NCI-H2196 treated with DMSO at 0.1 percent for 48 hours (cell line): ENCODE measurements at regions not wholly inside any gene's neighbourhood (a gene's known extent, or its start where the extent isn't known, plus 50 kb on each side); places are given as distances from the start of the nearest gene placed in this dataset.
"Not testable (repeated sequence)": the region's sequence is repeated elsewhere in the genome, so short reads cannot be mapped to it uniquely, and the experiment has no call there.

Source experiments
- DNase-seq: peaks from one replicate; lab custom pipeline; 2025; ENCODE audit not compliant: unreplicated experiment; lab: John Stamatoyannopoulos, UW

DNA sequence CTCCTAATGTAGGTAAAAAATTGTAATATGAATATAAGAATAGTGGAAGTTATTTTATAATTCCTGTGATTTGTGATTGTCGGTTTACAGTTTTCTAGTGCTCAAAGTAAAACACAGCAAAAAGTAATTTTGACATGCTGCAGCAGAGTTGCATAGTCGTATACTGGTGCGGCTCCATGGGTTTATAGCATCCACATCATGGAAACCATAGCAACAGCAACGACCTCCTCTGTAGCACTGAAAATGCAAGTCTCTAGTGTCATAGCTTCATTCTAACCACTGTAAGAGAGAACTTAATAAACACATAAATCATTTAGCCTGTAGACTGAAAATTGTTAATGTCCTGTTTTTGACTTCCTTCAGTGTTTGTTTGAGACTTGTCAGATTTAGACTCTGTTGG, 574.3 kb downstream of the KCNH5 start:
- DNase-seq: no peak

DNA sequence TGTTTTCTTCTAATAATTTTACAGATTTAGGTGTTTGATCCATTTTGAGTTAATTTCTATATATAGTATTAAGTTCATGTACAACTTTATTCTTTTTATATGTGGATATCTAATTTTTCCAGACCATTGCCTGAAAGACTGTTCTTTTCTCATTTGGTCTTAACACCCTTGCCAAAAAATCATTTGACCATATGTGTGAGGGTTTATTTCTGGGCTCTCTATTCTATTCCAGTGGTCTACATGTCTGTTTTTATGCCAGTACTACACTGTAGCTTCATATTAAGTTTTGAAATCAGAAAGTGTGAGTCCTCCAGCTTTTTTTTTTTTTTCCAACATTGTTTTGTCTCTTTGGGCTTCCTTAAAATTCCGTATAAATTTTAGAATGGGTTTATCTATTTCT, 554.1 kb downstream of the KCNH5 start:
- DNase-seq: no peak

DNA sequence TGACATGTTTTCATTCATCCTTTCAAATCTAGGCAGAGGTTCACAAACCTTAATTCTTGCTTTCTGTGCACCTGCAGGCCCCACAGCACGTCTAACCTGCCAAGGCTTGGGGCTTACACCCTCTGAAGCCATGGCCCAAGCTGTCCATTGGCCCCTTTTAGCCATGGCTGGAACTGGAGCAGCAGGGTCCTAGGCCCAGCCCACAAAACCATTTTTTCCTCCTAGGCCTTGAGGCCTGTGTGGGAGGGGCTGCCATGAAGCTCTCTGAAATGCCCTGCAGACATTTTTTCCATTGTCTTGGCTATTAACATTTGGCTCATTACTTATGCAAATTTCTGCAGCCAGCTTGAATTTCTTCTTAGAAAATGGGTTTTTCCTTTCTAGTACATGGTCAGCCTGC, 547.5 kb downstream of the KCNH5 start:
- no peak for DNase-seq

DNA sequence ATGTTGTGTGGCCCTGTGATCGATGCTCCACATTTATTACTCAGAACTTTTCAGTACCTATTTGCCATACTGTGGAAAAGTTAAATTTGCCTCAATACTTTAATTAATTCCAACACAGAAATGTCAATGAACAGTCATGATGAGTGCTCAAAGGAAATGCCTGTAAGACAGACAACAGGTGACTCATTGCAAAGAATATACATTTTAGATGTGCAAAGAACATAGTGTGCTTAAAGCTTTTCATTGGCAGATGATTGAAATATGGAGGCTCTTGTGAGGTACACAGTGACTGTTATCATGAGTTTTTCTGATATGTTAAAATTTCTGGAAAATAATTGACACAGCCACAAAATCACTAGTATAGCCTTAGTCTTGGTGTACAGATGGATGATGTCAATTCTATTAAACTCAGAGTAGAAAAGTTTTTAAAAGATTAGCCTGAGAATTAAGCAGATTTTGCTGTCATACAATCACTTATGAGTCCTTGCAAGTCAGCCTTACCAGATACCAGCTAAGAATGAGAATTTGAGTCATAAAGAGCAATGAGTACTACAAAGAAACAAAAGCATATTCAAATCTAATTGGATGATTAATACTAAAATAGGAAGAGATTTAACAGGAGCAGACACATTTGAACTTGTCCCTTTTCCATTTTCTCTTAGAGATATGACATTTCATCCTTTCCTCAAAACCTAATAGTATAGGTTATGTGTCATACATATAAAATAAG, 544.1 kb downstream of the KCNH5 start:
- no peak for DNase-seq

DNA sequence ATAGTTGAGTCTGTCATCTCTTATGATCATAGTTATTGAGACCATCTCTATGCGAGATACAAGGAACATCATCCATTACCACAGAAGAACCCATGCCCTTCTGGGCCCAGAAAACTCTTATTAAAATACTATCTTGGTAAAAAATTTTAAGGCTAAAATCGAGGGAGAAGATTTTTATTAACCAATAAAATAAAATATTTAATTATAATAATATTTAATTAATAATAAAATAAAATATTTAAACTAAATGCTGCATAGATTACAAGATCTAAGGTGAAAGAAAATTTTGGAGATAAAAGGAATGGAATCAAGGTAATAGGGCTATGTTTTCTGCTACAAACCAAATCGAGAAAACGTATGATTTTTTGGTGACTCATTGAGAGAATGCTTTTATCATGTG, 540.2 kb downstream of the KCNH5 start:
- no peak for DNase-seq

GRCh38 chr14:62521309-62521708, 523.9 kb downstream of the KCNH5 start:
- not testable (repeated sequence) for DNase-seq

DNA sequence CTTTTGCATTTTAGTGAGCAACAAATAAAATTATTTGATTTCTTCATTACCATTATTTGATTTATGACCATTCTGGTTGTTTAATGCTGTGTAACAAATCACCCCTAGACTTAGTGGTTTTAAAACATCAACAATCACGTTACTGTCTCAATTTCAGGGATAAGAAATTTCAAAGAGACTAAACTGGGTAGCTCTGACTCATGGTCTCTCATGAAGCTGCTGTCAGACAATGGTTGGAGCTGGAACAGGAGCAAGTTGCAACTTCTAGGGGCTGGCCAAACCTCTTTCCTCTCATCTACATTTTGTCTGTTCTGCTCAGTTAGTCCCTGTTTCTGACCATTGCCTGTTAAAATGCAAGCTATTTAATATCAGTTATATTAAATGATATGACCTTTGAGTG, 517.0 kb downstream of the KCNH5 start:
- no peak for DNase-seq

- DNase-seq: no peak
Measured at GRCh38 chr14:62532181-62532580, 513.1 kb downstream of the KCNH5 start.

GRCh38 chr14:62546862-62547474, 498.3 kb downstream of the KCNH5 start:
- DNase-seq: no peak

DNA sequence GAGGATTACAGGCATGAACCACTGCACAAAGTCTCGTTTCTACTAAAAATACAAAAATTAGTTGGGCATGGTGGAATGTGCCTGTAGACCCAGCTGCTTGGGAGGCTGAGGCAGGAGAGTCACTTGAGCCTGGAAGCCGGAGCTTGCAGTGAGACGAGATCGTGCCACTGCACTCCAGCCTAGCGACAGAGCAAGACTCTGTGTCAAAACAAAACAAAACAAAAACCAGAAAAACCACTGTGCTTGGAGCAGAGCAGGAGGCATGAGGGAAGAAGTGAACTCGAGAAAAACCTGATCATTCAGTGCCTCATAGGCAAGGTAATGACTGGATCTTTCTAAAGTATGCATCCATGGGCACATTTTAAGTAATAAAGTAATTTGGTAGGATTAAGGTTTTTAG, 487.8 kb downstream of the KCNH5 start:
- no peak for DNase-seq

DNA sequence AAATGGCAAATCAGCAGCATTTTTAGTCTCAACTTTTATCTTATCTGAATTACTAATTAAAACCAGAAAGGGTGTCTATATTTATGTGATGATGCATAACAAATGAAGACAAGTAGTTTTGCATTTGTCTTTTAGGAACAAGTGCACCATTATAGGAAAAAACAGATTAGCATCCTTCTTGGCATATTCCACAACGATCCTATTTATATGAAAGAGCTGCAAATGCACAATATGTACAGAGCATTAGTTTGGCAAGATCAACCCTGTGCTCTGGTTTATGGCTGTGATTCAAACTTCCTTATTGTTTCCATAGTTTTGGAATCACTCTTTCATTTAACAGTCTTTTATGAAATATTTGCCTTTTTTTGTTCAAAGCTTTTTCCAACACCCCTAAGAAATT, 486.8 kb downstream of the KCNH5 start:
- DNase-seq: no peak

DNA sequence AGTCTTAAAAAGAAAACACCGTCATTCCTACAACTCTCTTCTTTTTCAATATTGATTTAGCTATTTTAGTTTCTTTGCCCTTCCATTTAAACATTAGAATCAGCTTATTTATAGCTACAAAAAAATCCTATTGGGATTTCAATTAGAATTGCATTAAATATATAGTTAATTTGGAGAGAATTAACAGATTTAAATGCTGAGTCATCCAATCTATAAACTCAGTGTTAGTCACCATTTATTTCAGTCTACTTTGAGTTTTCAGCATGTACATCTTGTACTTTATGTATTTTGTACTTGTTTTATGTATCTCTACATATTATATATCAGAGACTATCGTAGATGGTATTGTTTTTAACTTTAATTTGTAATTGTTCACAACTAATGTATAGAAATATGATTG, 460.0 kb downstream of the KCNH5 start:
- DNase-seq: no peak

DNA sequence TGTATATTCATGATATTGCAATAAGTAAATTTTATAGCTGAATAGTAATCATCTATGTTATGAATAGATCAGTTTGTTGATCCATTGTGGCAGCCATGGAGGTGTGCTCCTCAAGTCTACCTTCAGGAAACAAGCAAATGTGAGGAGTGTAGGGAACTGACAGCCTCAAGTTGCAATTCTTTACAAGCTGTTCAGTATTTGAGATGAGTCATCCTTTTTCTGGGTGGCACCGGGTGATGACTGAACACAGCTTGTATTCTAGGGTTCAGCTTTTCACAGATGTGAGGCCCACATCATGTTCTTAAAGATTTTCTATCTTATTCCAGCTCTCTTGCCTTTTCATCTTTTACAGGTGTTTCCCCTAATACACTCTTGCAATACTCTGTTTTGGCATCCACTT, 452.4 kb downstream of the KCNH5 start:
- DNase-seq: no peak

- no peak for DNase-seq
Measured at GRCh38 chr14:62597143-62597542, 448.1 kb downstream of the KCNH5 start.

GRCh38 chr14:62599616-62600385, 445.5 kb downstream of the KCNH5 start:
- no peak for DNase-seq

GRCh38 chr14:62602712-62603111, 442.5 kb downstream of the KCNH5 start:
- DNase-seq: no peak

GRCh38 chr14:62604524-62604923, 440.7 kb downstream of the KCNH5 start:
- no peak for DNase-seq

DNA sequence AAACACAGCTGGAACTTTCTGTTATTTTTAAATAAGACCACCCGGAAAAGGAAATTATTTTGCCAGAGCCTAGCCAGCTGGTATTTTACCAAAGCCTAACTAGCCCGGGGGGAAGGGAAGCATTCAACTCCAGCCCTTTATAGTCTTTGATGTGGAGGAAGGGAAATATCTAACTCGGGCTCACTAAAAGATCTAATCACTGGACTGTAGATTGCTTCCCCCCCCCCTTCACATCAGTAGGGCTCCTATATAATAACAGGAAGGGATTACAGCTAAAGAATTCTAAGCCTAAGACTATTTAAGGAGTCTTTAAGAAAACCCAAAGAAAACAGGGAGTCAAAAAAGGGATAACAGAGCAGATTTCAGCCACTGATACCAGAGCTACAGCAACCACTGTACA, 431.1 kb downstream of the KCNH5 start:
- DNase-seq: no peak

DNA sequence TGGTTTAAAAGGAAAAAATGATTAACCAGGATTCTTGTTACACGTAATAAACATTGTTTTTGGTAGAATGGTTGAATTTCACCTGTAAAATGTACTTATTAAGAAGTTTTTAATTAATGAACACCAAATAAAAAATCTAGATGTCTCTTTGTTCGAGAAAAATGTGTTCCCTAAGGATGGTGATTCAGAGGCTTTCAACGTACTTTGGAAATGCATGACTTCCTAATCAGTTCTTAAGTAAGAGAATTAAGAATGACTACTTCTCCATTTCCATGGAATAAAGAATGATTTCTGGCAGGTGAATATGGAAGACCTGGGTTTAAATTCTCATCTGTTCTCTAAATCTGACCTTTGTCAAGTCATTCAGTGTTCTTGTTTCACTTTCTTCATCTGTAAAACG, 428.6 kb downstream of the KCNH5 start:
- no peak for DNase-seq

DNA sequence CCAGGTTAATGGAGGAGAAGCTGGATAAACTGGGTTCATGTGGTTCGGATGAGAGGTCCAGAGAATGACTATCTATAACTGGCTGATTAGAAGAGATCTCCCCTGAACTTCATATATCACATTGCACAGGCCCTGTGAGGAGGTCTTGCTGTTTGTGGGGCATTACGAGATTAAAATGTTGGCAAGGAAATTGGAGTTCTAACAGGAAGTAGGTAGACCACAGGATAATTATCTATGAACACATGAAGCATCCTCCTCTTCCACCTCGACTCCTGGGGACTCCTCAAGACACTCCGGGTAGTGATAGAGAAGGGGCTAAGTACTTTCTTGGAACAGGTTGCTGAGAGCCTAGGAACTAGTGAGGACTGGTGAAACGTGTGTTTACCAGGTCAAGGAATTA, 418.8 kb downstream of the KCNH5 start:
- DNase-seq: no peak

- DNase-seq: no peak
Measured at GRCh38 chr14:62629176-62629725, 416.0 kb downstream of the KCNH5 start.

DNA sequence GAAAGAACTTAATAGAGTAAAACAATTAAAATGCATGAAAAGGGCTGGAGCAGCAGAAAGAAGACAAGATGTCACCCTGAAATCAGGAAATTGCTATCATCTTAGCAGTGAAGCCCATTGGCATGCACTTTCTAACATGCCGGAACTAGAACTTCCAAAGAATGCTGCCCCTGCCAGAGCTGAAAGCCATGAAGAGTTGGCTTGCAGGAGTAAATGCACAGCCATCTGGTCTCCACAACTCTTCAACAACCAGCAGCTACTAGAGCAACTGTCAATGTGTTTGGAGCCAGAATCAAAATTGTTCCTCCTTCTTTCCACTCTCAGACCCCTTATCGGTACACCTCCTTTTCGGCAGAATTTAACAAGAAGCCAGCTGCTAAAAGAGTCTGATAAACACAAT, 414.1 kb downstream of the KCNH5 start:
- no peak for DNase-seq
